OCI-LY7 (cell line): ENCODE measurements at regions not wholly inside any gene's neighbourhood (a gene's known extent, or its start where the extent isn't known, plus 50 kb on each side); places are given as distances from the start of the nearest gene placed in this dataset.

ENCODE experiments used
- BruUV-seq: library from RNA; stranded (reverse); fragments of 400-500 nt; replicated peaks from 2 replicates; lab custom pipeline; 2021; lab: Mats Ljungman, UMichigan
- CTCF ChIA-PET: fragments of 300-600 bp; sonication (Branson Sonifier 250); formaldehyde crosslinking; loops from one replicate; lab custom pipeline; 2022; ENCODE audit warnings: antibody characterized with exemption; ENCODE audit not compliant: unreplicated experiment; lab: Charles Lee
- POLR2A ChIA-PET: fragments of 300-600 bp; sonication (Branson Sonifier 250); formaldehyde crosslinking; loops from one replicate; lab custom pipeline; 2022; ENCODE audit warnings: antibody characterized with exemption; lab: Charles Lee
- DNase-seq: peaks from one replicate; pipeline ENCODE4 v3.0.0-alpha.2; 2015; ENCODE audit warnings: low spot score
- H2AFZ ChIP-seq: fragments of 200-600 bp; sonication (generic), shearing (Covaris generic); 2 replicates; pipeline ENCODE4 v1.6.1; 2014; ENCODE audit warnings: mild to moderate bottlenecking, antibody characterized with exemption, low read length, moderate library complexity
- H3K27ac ChIP-seq: fragments of 200-600 bp; sonication (generic); 2 replicates; pipeline ENCODE4 v1.5.1; 2014; ENCODE audit warnings: mixed run types, low read depth, mild to moderate bottlenecking, moderate library complexity, low read length, inconsistent platforms; ENCODE audit not compliant: poor library complexity, severe bottlenecking
- H3K36me3 ChIP-seq: fragments of 200-600 bp; sonication (generic); 2 replicates; pipeline ENCODE4 v1.6.1; 2014; ENCODE audit warnings: mild to moderate bottlenecking, antibody characterized with exemption, low read length, moderate library complexity, mixed read lengths; ENCODE audit not compliant: insufficient read depth
- H3K4me1 ChIP-seq: fragments of 200-600 bp; sonication (generic); 2 replicates; pipeline ENCODE4 v1.5.1; 2014; ENCODE audit warnings: mild to moderate bottlenecking, low read length; ENCODE audit not compliant: insufficient read depth, poor library complexity, severe bottlenecking
- H3K4me2 ChIP-seq: fragments of 200-600 bp; sonication (generic); 2 replicates; pipeline ENCODE4 v1.6.1; 2014; ENCODE audit warnings: mild to moderate bottlenecking, low read length
- H3K4me3 ChIP-seq: fragments of 200-600 bp; sonication (generic); 2 replicates; pipeline ENCODE4 v1.5.1; 2014; ENCODE audit warnings: mild to moderate bottlenecking, low read depth, low read length; ENCODE audit not compliant: poor library complexity, severe bottlenecking
- H3K79me2 ChIP-seq: fragments of 200-600 bp; sonication (generic); 2 replicates; pipeline ENCODE4 v1.6.1; 2016; ENCODE audit warnings: low read depth, mild to moderate bottlenecking, low read length, moderate library complexity, mixed read lengths; ENCODE audit not compliant: insufficient read depth
- H3K9me2 ChIP-seq: fragments of 200-600 bp; sonication (generic); 2 replicates; pipeline ENCODE4 v1.6.1; 2016; ENCODE audit warnings: mild to moderate bottlenecking, low read length, mixed read lengths; ENCODE audit not compliant: insufficient read depth
- H3K9me3 ChIP-seq: fragments of 200-600 bp; sonication (generic); 2 replicates; pipeline ENCODE4 v1.6.1; 2014; ENCODE audit warnings: mild to moderate bottlenecking, mixed run types, low read length, mixed read lengths
- H4K20me1 ChIP-seq: fragments of 200-600 bp; sonication (generic); 2 replicates; pipeline ENCODE4 v1.6.1; 2014; ENCODE audit warnings: mild to moderate bottlenecking, antibody characterized with exemption, low read length, moderate library complexity, mixed read lengths; ENCODE audit not compliant: insufficient read depth
- EZH2phosphoT487 ChIP-seq: fragments of 200-600 bp; sonication (generic); IDR thresholded peaks from 2 replicates; pipeline ENCODE4 v1.6.1; 2018; ENCODE audit warnings: low read depth, borderline replicate concordance, mild to moderate bottlenecking, mixed run types, antibody characterized with exemption, low read length, moderate library complexity, mixed read lengths
- intact Hi-C: fragments of 100-400 bp; cut with micrococcal nuclease; formaldehyde crosslinking; loops from one replicate; pipeline ENCODE4 v1.10.0; 2022; ENCODE audit not compliant: unreplicated experiment
- TF ChIP-seq, protein P1 (sequence below): fragments of 200-600 bp; sonication (generic); conservative IDR thresholded peaks from 2 replicates; pipeline ENCODE4 v1.5.1; 2014; ENCODE audit warnings: mild to moderate bottlenecking, antibody characterized with exemption, low read length, moderate library complexity, mixed read lengths

DNA sequence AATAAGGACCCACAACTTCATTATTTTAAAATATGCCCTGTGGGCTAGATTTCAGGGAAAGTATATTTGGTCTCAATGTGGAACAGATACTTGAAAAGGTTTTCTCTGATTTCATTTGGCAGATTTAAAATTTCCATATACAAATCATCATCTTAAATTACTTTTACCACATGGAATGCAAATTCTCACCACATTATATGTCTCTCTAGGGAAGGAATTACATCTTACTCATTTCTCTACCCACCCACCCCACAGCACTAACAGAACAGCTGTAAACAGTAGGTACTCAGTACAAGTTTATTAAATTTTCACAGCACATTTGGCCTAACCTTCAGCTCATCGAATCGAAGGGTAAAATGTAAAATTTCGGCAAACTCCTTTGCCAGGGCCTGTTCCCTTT lies 104.0 kb downstream of the CYRIA start:
- no peaks in the 10 kb centered on the region for H4K20me1 ChIP-seq
- no peak overlapping the region for H2AFZ ChIP-seq
- intact Hi-C loops = no loop called here
- H3K9me2 ChIP-seq = no peaks in the 10 kb centered on the region
- H3K4me3 ChIP-seq = no peak overlapping the region
- no peaks in the 10 kb centered on the region for H3K79me2 ChIP-seq
- TF ChIP-seq, protein P1, sequence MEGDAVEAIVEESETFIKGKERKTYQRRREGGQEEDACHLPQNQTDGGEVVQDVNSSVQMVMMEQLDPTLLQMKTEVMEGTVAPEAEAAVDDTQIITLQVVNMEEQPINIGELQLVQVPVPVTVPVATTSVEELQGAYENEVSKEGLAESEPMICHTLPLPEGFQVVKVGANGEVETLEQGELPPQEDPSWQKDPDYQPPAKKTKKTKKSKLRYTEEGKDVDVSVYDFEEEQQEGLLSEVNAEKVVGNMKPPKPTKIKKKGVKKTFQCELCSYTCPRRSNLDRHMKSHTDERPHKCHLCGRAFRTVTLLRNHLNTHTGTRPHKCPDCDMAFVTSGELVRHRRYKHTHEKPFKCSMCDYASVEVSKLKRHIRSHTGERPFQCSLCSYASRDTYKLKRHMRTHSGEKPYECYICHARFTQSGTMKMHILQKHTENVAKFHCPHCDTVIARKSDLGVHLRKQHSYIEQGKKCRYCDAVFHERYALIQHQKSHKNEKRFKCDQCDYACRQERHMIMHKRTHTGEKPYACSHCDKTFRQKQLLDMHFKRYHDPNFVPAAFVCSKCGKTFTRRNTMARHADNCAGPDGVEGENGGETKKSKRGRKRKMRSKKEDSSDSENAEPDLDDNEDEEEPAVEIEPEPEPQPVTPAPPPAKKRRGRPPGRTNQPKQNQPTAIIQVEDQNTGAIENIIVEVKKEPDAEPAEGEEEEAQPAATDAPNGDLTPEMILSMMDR = no peak
- no peak for TF ChIP-seq EZH2phosphoT487
- CTCF ChIA-PET = no interaction called here
- no peak overlapping the region for H3K4me2 ChIP-seq
- POLR2A ChIA-PET = interaction anchor here (1.5 kb wide), 1 partner anchor 21 kb away, joined by 3 read pairs; no protein-coding TSS in a partner anchor
- no peaks in the 10 kb centered on the region for H3K4me1 ChIP-seq
- no peaks in the 10 kb centered on the region for H3K9me3 ChIP-seq
- no peak overlapping the region for H3K27ac ChIP-seq
- H3K36me3 ChIP-seq = peaks cover 20% of the 10 kb centered on the region; the same call in 1 of the 2 replicates
- no TSS peak for BruUV-seq
- DNase-seq = no peak

DNA sequence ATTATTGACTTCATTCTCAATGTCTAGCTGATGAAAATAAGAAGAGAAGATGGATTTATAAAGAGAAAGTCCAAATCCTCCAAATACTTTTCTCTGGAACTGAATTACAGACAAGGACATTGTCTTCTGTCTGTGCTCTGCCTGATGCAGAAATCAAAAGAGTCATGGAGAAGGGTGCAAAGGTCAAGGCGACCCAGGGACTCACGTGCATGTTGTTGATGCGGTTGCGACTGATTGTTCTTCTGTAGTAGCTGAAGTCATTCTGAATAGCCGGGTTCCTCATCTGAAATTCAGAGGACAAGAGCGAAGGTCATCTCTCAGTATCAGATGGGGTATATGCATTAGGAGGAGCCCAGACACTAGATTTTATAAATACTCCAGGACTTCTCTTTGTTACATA lies 104.4 kb downstream of the CYRIA start:
- Histone ChIP-seq H2AFZ (no peak overlapping the region), H4K20me1 (no peaks in the 10 kb centered on the region), H3K9me3 (no peaks in the 10 kb centered on the region), H3K27ac (no peak overlapping the region), H3K36me3 (peaks cover 20% of the 10 kb centered on the region; the same call in 1 of the 2 replicates), H3K79me2 (no peaks in the 10 kb centered on the region), H3K9me2 (no peaks in the 10 kb centered on the region), H3K4me2 (no peak overlapping the region), H3K4me1 (no peaks in the 10 kb centered on the region), H3K4me3 (no peak overlapping the region)
- DNase-seq = no peak
- no TSS peak for BruUV-seq
- ChIA-PET CTCF (no interaction called here), POLR2A (interaction anchor here (1.5 kb wide), 1 partner anchor 22 kb away, joined by 3 read pairs; no protein-coding TSS in a partner anchor)
- TF ChIP-seq, protein P1 = no peak
- TF ChIP-seq EZH2phosphoT487 = no peak
- intact Hi-C loops = no loop called here

DNA sequence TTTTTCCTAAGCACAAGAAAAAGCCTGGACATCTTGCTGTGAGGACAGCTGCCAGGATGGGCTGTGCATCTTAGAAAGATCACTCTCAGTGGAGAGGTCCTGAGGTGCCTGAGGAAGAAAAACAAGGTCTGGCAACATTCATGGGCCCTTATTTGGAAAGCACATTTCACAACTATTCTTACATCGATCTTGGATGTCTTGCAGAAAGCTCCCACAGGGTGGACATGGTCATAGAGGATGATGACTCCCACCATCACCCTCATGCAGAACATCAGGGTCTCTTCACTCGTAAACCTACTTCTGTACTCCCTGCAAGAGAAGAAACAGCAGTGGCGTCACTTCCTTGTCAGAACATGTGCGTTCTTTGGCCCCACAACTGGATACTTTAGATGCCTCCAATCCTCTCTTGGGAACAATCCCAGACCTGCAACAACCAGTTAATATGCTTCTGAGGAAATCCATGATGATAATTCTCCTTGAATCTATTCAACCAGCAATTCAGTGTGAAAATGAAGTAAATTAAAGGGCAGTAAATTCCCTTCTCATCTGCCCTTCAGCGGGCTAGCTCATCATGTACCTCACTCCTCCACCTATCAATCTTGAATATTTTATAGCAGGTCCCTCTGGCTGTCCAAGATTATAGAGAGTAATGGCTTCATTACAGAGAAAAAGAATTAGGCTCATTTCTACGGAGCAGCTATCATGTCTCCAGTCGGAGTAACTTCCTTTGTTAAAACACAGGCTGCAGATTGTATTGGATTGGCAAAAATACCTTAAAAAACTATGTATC lies 106.2 kb downstream of the CYRIA start:
- Histone ChIP-seq H3K4me1 (no peaks in the 10 kb centered on the region), H2AFZ (no peak overlapping the region), H4K20me1 (no peaks in the 10 kb centered on the region), H3K27ac (no peak overlapping the region), H3K4me2 (no peak overlapping the region), H3K9me3 (no peaks in the 10 kb centered on the region), H3K36me3 (peaks cover 20% of the 10 kb centered on the region; the same call in 1 of the 2 replicates), H3K79me2 (no peaks in the 10 kb centered on the region), H3K9me2 (no peaks in the 10 kb centered on the region), H3K4me3 (no peak overlapping the region)
- no peak for DNase-seq
- ChIA-PET POLR2A (no interaction called here), CTCF (no interaction called here)
- TF ChIP-seq, protein P1 = no peak
- no peak for TF ChIP-seq EZH2phosphoT487
- no TSS peak for BruUV-seq
- intact Hi-C loops = no loop called here
